ENCODE measurements at regions not wholly inside any gene's neighbourhood (a gene's known extent, or its start where the extent isn't known, plus 50 kb on each side); places are given as distances from the start of the nearest gene placed in this dataset.

GRCh38 chr21:23356905-23357304 is 2250.4 kb downstream of the MRPL39 start:
- Histone ChIP-seq H3K4me1 (ENCODE audit: control insufficient read depth, extremely low read depth, insufficient read depth, low read length) (no peaks in the 10 kb centered on the region), H3K27ac (ENCODE audit: control insufficient read depth, insufficient read depth, low read length) (no peak overlapping the region), H2AFZ (ENCODE audit: control insufficient read depth, low read length) (no peak overlapping the region), H3K9me1 (ENCODE audit: control insufficient read depth, extremely low read depth, insufficient read depth, low read length) (no peaks in the 10 kb centered on the region), H3K79me2 (ENCODE audit: control insufficient read depth, insufficient read depth, low read length) (no peaks in the 10 kb centered on the region), H3K9ac (ENCODE audit: control insufficient read depth, extremely low read depth, insufficient read depth, low read length) (no peak overlapping the region), H3K4me2 (ENCODE audit: control insufficient read depth, extremely low read depth, insufficient read depth, low read depth, low read length) (no peak overlapping the region), H3K27me3 (ENCODE audit: control insufficient read depth, extremely low read depth, insufficient read depth, low read length) (no peaks in the 10 kb centered on the region), H3K36me3 (ENCODE audit: control insufficient read depth in 2 of 2, extremely low read depth in 1 of 2, insufficient read depth in 2 of 2, low read length in 2 of 2) (no peaks in the 10 kb centered on the region), H4K20me1 (ENCODE audit: control insufficient read depth, extremely low read depth, insufficient read depth, low read length) (no peaks in the 10 kb centered on the region), H3K4me3 (ENCODE audit: control insufficient read depth in 2 of 3, extremely low read depth in 1 of 3, insufficient read depth in 2 of 3, low read depth in 1 of 3, low read length in 3 of 3) (no peak overlapping the region), H3K9me3 (ENCODE audit: control insufficient read depth, low read depth, low read length) (no peaks in the 10 kb centered on the region)
- TF ChIP-seq EZH2 (IDR thresholded peaks at IDR 0.05; ENCODE audit: low read length) (no peak), CTCF (optimal IDR thresholded peaks at IDR 0.05 in 1 of 3, IDR thresholded peaks at IDR 0.05 in 1 of 3, conservative IDR thresholded peaks at IDR 0.05 in 1 of 3; ENCODE audit: extremely low read depth in 1 of 3, insufficient read depth in 2 of 3, low read length in 3 of 3) (no peak)
- FAIRE-seq = no peak
- DNase-seq (ENCODE audit: low read depth, low spot score) = no peak
- dilution Hi-C loops (cut with MboI; ENCODE audit: extremely low pct_ligation_motif_present, low sequenced_read_pairs) = no loop called here

- dilution Hi-C loops (cut with MboI; ENCODE audit: extremely low pct_ligation_motif_present, low sequenced_read_pairs) = no loop called here
- no peak overlapping the region for H3K9ac ChIP-seq (ENCODE audit: control insufficient read depth, extremely low read depth, insufficient read depth, low read length)
- H3K79me2 ChIP-seq (ENCODE audit: control insufficient read depth, insufficient read depth, low read length) = no peaks in the 10 kb centered on the region
- no peak overlapping the region for H3K27ac ChIP-seq (ENCODE audit: control insufficient read depth, insufficient read depth, low read length)
- TF ChIP-seq CTCF (optimal IDR thresholded peaks at IDR 0.05 in 1 of 3, IDR thresholded peaks at IDR 0.05 in 1 of 3, conservative IDR thresholded peaks at IDR 0.05 in 1 of 3; ENCODE audit: extremely low read depth in 1 of 3, insufficient read depth in 2 of 3, low read length in 3 of 3) (no peak), EZH2 (IDR thresholded peaks at IDR 0.05; ENCODE audit: low read length) (no peak)
- FAIRE-seq = no peak
- H3K9me3 ChIP-seq (ENCODE audit: control insufficient read depth, low read depth, low read length) = no peaks in the 10 kb centered on the region
- H3K36me3 ChIP-seq (ENCODE audit: control insufficient read depth in 2 of 2, extremely low read depth in 1 of 2, insufficient read depth in 2 of 2, low read length in 2 of 2) = no peaks in the 10 kb centered on the region
- no peak overlapping the region for H3K4me3 ChIP-seq (ENCODE audit: control insufficient read depth in 2 of 3, extremely low read depth in 1 of 3, insufficient read depth in 2 of 3, low read depth in 1 of 3, low read length in 3 of 3)
- DNase-seq (ENCODE audit: low read depth, low spot score) = no peak
- H3K4me1 ChIP-seq (ENCODE audit: control insufficient read depth, extremely low read depth, insufficient read depth, low read length) = no peaks in the 10 kb centered on the region
- H3K4me2 ChIP-seq (ENCODE audit: control insufficient read depth, extremely low read depth, insufficient read depth, low read depth, low read length) = no peak overlapping the region
- H3K27me3 ChIP-seq (ENCODE audit: control insufficient read depth, extremely low read depth, insufficient read depth, low read length) = no peaks in the 10 kb centered on the region
- H4K20me1 ChIP-seq (ENCODE audit: control insufficient read depth, extremely low read depth, insufficient read depth, low read length) = no peaks in the 10 kb centered on the region
- H2AFZ ChIP-seq (ENCODE audit: control insufficient read depth, low read length) = no peak overlapping the region
- no peaks in the 10 kb centered on the region for H3K9me1 ChIP-seq (ENCODE audit: control insufficient read depth, extremely low read depth, insufficient read depth, low read length)
Measured at GRCh38 chr21:23316190-23316589, 2291.1 kb downstream of the MRPL39 start.

Measured in keratinocyte (primary cell).